CD4-positive, alpha-beta T cell treated with Interleukin-6 for 4 hours (primary cell): ENCODE measurements at regions not wholly inside any gene's neighbourhood (a gene's known extent, or its start where the extent isn't known, plus 50 kb on each side); places are given as distances from the start of the nearest gene placed in this dataset.
"Not testable (repeated sequence)": the region's sequence is repeated elsewhere in the genome, so short reads cannot be mapped to it uniquely, and the experiment has no call there.

Source experiments
- DNase-seq: peaks from one replicate; pipeline ENCODE4 v3.0.0-alpha.2; 2020; ENCODE audit warnings: mixed read lengths

DNA sequence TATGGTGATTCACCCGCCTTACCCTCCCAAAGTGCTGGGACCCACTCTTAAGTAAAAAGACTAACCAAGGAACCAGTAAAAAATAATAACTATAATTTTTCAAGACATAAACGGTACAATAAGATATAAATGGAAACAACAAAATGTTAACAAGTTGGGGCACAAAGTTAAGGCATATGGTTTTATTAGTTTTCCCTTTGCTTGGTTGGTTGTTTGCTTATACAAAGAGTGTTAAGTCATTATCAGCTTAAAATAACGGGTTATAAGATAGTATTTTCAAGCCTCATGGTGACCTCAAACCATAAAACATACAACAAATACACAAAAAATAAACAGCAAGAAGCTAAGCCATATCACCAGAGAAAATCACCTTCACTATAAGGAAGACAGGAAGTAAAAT is 406.1 kb downstream of the SEC23A start:
- no peak for DNase-seq

DNA sequence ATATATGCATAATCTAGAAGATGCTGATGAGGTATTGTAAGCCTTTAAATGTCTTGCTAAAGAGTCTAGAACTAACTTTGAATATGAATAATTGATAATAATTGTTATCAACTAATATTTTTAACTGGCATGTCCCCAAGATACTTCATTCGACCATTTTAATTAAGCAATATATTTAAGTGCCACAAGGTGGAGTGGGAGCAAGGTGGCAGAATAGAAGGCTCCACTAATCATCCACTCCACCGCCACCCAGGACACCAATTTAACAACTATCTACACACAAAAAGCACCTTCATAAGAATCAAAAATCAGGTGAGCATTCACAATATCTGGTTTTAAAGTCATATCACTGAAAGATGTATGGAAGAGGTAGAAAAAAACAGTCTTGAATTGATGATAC is 409.6 kb downstream of the SEC23A start:
- no peak for DNase-seq

- no peak for DNase-seq
These were observed 413.1 kb upstream of the CLEC14A start for GRCh38 chr14:38669027-38669426.

GRCh38 chr14:38663382-38663781 is 407.5 kb upstream of the CLEC14A start:
- no peak for DNase-seq

- DNase-seq = no peak
These were observed 406.9 kb upstream of the CLEC14A start for GRCh38 chr14:38662781-38663180.

- no peak for DNase-seq
These were observed 390.5 kb upstream of the CLEC14A start for GRCh38 chr14:38646391-38646790.

DNA sequence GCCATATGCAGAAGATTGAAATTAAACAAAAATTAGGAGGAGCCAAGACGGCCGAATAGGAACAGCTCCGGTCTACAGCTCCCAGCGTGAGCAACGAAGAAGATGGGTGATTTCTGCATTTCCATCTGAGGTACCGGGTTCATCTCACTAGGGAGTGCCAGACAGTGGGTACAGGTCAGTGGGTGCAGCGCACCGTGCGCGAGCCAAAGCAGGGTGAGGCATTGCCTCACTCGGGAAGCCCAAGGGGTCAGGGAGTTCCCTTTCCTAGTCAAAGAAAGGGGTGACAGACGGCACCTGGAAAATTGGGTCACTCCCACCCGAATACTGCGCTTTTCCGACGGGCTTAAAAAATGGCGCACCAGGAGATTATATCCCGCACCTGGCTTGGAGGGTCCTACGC is 379.0 kb upstream of the CLEC14A start:
- not testable (repeated sequence) for DNase-seq

GRCh38 chr14:38629412-38629811 is 373.5 kb upstream of the CLEC14A start:
- DNase-seq = no peak

GRCh38 chr14:38627163-38627562 is 371.3 kb upstream of the CLEC14A start:
- DNase-seq = no peak

DNA sequence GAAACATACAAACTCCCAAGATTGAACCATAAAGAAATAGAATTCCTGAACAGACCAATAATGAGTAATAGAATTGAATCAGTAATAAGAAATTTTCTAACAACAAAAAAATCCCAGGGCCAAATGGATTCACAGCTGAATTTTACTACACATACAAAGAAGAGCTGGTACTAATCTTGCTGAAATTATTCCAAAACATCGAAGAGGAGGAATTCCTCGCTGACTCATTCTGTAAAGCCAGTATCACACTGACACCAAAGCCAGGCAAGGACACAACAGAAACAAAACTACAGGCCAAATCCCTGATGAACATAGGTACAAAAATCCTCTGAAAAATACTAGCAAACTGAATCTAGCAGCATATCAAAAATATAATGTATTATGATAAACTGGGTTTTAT is 367.8 kb upstream of the CLEC14A start:
- no peak for DNase-seq

DNA sequence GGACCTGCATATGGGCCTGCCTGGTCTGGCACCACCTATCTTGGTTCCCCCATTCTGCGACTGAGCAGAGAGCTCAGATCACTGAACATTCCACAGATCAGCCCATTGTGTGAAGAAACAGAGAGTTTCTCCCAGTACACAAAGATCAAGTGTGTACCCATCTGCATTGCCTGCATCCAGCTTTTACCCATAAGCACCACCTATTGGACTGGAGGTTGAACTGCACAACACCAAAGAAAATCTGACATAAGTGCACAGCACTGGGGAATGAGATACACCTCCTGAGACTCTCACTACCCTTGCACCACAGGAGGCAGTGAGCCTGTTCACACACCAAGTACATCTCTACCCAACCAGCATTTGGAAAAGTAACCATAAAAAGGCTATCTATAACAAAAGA is 362.6 kb upstream of the CLEC14A start:
- no peak for DNase-seq

DNA sequence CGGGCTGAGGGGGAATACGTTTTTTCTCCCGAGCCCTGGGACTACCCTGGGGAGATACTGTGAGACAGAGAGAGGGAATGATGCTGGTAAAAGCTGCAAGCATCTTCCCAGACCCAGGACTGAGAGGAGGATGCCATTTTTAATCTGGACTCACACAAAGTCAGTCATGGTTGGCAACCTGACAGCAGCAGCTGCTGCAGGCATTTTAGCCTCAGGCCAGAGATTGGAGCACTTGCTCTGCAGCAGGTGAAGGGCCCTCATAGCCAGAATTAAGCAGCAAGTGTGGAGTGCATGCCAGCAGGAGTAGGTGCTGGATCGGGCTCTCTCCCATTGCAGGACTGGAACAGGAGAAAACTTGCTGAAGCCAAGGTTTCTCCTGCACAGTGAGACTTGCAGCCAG is 361.1 kb upstream of the CLEC14A start:
- no peak for DNase-seq

DNA sequence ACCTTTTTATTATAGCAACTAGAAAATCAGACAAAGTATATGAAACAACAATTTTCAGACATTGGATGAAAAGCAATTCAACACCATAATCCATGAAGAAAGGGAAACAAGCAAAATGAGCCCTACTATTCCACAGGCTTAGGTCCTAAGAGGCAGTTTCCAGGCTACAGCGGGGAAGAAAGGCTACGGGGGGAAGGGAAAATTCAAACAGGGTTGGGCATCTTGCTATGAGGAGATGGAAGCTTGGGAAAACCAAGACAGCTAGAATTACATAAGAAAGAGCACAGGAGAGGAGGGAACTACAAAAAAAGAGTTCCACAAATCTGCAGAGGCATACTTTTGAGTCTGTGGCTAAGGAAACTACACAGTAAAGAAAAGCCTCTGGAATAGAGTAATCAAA is 356.0 kb upstream of the CLEC14A start:
- no peak for DNase-seq

- DNase-seq = no peak
These were observed 352.4 kb upstream of the CLEC14A start for GRCh38 chr14:38608244-38608643.

DNA sequence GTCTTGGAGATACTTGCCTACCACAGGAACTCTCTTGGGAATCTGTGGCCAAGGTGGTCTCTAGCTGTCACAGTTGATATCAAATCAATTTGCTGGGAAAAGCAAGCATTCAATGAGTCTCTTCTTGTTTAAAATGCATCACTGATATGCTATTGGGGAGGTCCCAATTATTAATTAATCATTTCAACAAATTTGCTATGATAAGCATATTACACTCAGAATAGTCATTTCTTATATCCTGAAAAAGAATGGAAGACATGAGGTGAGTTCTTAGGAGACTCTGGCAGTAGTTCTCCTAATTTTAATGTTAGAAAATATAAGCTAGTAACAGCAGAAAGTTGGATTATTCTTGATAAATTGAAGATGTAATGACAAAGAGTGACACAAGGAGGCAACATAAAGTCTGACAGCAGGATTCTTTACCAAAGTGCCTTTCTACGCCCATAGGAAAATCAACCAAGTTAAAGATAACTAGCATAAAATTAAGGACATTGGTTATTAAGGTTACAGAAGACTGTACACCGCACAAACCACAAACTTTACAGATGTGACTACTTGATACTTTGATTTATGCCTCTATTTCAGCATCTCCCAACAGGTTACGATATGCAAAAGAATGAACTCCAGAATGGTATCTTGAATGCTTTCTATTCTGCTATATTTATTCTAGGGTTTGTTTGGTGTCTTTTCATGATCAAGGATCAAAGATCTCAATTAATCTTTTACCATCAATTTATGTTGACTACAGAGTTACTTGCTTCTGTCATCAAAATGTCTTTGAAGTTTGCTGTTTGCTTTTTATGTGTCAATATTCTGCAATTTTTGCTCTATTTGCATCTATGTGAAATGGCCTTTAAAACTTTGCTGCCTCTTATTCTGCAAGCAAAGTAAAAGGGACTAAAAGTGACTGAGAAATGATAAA is 349.6 kb upstream of the CLEC14A start:
- no peak for DNase-seq

- not testable (repeated sequence) for DNase-seq
These were observed 344.7 kb upstream of the CLEC14A start for GRCh38 chr14:38600572-38600971.

DNA sequence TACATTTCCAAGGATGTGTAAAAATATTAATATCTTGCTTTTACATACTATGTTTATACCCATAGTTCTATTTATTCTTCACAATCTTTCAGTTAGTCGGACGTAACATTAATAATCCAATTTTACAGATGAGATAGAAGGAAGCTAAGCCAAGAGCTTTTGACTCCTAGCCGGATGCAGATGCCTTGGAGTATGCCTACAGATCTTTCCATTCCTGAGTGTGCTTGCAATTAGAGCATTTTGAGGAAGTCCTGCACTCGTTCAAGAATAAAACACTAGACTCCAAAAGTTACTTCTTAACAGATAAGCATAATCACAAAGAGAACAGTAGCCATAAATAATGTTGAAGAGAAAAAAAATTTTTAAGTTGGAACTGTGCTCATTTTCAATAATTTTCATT is 337.6 kb upstream of the CLEC14A start:
- DNase-seq = no peak

DNA sequence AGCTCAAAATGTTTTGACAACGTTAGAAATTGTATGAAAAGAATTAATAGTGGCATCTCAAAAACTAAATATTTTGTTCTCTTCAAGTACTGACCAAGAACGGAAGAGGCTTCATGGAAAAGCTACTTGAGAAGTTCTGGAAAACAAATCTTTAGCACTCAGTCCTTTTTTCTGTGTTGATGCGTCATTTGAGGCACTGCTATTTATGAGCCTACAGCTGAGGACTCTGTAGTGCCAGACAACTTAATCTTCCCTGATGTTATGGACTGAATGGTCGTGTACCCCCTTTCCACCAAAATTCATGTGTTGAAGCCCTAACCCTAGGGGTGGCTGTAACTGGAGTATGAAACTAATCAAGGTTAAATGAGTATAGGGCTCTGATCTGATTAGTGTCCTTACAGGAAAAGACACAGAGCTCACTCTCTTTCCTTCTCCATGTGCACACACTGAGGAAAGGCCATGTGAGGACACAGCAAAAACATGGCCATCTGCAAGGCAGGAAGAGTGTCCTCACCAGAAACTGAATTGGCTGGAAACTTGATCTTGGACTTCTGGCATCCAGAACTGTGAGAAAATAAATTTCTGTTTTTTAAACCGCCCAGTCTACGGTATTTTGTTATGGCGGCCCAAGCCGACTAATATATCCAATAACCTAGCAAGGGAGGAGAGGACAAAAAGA is 337.0 kb upstream of the CLEC14A start:
- DNase-seq = no peak

DNA sequence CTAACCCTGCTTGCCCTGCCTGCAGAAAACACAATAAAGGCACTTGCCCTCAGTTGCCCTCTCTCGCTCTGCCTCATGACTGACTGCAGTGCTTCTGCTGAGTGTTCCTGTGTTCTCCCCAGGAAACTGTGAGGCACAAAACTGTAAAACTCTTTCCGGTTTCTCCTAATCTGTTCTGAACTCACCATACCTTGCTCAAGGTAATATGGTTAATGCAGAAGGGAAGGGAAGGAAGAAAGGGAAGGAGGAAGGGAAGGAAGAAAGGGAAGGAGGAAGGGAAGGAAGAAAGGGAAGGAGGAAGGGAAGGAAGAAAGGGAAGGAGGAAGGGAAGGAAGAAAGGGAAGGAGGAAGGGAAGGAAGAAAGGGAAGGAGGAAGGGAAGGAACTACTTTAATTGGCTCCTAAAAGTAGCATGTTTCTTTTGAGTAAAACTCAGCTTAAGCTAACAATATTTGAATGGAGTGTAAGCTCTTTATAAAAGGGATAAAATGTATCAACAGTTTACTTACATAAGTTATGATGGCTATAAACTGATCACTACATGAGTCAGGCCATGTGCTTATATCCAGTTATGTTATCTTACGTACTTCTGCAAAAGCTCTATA is 334.0 kb upstream of the CLEC14A start:
- DNase-seq = no peak

DNA sequence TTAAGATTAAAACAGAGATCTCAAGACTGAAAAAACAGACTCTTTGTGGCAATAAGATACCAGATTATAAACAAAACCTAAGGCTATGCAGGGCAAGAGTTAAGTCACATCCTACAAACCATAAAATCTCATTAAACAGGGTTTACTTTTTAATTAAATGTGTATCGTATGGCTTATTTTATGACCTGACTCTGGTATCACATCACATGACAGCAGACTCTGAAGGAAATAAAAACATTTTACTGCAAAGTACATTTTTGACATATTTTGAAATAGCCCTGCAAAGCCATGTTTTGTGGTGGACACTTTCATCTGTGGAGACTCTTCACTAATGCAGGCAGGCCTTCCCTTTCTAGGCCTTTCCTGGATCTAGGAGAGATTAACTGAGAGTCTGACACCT is 327.6 kb upstream of the CLEC14A start:
- DNase-seq = no peak

DNA sequence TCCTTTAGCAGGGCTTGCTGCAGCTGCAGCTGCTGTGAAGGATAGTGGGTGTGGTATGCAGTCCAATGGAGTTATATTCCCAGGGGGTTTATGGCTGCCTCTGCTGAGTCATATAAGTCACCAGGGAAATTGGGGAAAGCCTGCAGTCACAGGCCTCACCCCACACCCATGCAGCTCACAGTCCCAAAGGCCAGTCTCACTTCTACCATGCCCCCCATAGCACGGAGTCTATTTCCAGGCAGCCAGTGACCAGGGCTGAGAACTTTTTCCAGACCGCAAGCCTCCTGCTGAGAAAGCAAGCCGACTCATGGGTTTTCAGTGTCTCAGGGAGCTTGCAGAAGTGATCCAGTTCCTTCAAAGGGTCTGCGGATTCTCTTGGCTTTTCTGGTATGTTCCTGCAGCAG is 322.4 kb upstream of the CLEC14A start:
- no peak for DNase-seq

- DNase-seq = no peak
These were observed 311.8 kb upstream of the CLEC14A start for GRCh38 chr14:38567703-38568102.

GRCh38 chr14:38561657-38562056 is 305.8 kb upstream of the CLEC14A start:
- DNase-seq = no peak

GRCh38 chr14:38559711-38560110 is 303.8 kb upstream of the CLEC14A start:
- no peak for DNase-seq
